HEK293T (cell line): ENCODE measurements at regions not wholly inside any gene's neighbourhood (a gene's known extent, or its start where the extent isn't known, plus 50 kb on each side); places are given as distances from the start of the nearest gene placed in this dataset.

Experiments
- CTCF ChIA-PET: fragments of 350-600 bp; formaldehyde crosslinking; extraction: SDS; loops from one replicate; lab custom pipeline; 2021; ENCODE audit warnings: antibody characterized with exemption, inconsistent platforms; lab: Yijun Ruan, JAX
- POLR2A ChIA-PET: fragments of 350-600 bp; formaldehyde crosslinking; extraction: SDS; loops from one replicate; lab custom pipeline; 2020; ENCODE audit warnings: antibody characterized with exemption, inconsistent platforms; lab: Yijun Ruan, JAX
- DNase-seq: peaks from one replicate; pipeline ENCODE4 v3.0.0; 2012; ENCODE audit warnings: mixed read lengths; ENCODE audit errors: extremely low spot score
- ARNT ChIP-seq: fragments of 450-650 bp; IDR thresholded peaks from 2 replicates; pipeline ENCODE4 v1.6.1; 2017; ENCODE audit warnings: mild to moderate bottlenecking
- BHLHE40 ChIP-seq: fragments of 450-650 bp; IDR thresholded peaks from 2 replicates; pipeline ENCODE4 v1.6.1; 2016; ENCODE audit warnings: mild to moderate bottlenecking, moderate library complexity, borderline replicate concordance
- CTBP1 ChIP-seq: fragments of 450-650 bp; IDR thresholded peaks from 2 replicates; pipeline ENCODE4 v1.6.1; 2016; ENCODE audit warnings: borderline replicate concordance
- ELF4 ChIP-seq: fragments of 450-650 bp; IDR thresholded peaks from 2 replicates; pipeline ENCODE4 v1.6.1; 2017; ENCODE audit warnings: antibody characterized with exemption
- FOXA1 ChIP-seq: fragments of 450-650 bp; IDR thresholded peaks from 2 replicates; pipeline ENCODE4 v1.6.1; 2016; ENCODE audit warnings: mild to moderate bottlenecking
- FOXK2 ChIP-seq: fragments of 450-650 bp; IDR thresholded peaks from 2 replicates; pipeline ENCODE4 v1.6.1; 2016; ENCODE audit warnings: mild to moderate bottlenecking
- FOXM1 ChIP-seq: fragments of 450-650 bp; IDR thresholded peaks from 2 replicates; pipeline ENCODE4 v1.6.1; 2017; ENCODE audit warnings: mild to moderate bottlenecking, borderline replicate concordance
- HDGF ChIP-seq: fragments of 450-650 bp; IDR thresholded peaks from 2 replicates; pipeline ENCODE4 v1.6.1; 2017; ENCODE audit warnings: antibody characterized with exemption, borderline replicate concordance
- L3MBTL2 ChIP-seq: fragments of 450-650 bp; conservative IDR thresholded peaks from 2 replicates; pipeline ENCODE4 v1.6.1; 2016; ENCODE audit warnings: mild to moderate bottlenecking
- LEF1 ChIP-seq: fragments of 450-650 bp; IDR thresholded peaks from 2 replicates; pipeline ENCODE4 v1.6.1; 2017; ENCODE audit warnings: mild to moderate bottlenecking, borderline replicate concordance
- NFRKB ChIP-seq: fragments of 450-650 bp; IDR thresholded peaks from 2 replicates; pipeline ENCODE4 v1.6.1; 2016; ENCODE audit warnings: mild to moderate bottlenecking, moderate library complexity
- PKNOX1 ChIP-seq: fragments of 450-650 bp; IDR thresholded peaks from 2 replicates; pipeline ENCODE4 v1.6.1; 2016
- SP1 ChIP-seq: fragments of 450-650 bp; IDR thresholded peaks from 2 replicates; pipeline ENCODE4 v1.6.1; 2017
- SUZ12 ChIP-seq: fragments of 450-650 bp; IDR thresholded peaks from 2 replicates; pipeline ENCODE4 v1.6.1; 2016; ENCODE audit warnings: mild to moderate bottlenecking
- TARDBP ChIP-seq: fragments of 450-650 bp; IDR thresholded peaks from 2 replicates; pipeline ENCODE4 v1.6.1; 2016
- ZNF384 ChIP-seq: fragments of 450-650 bp; IDR thresholded peaks from 2 replicates; pipeline ENCODE4 v1.6.1; 2016

DNA sequence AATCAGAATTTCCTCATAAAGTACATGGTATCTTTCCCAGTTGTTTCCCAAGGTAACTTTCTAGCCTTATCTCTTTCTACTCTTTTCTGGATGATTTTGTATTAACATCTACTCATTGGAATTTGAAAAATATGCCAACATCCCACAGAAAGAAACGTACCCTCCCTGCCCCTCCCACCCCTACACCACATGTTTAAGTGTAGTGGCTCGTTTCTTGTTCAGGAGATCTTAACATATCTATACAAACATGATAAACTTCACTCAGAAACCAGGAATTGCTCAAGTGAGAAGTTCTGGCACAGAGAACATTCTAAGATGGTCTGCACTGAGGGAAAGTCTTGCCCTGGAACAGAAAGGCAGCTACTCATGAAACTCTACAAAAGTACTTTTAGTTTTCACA, 404.7 kb downstream of the SOX2 start:
- POLR2A ChIA-PET = no interaction called here
- TF ChIP-seq FOXA1 (no peak), PKNOX1 (no peak), L3MBTL2 (no peak), ARNT (no peak), BHLHE40 (no peak), ELF4 (no peak), SP1 (no peak), HDGF (no peak), TARDBP (no peak), LEF1 (no peak), SUZ12 (no peak), ZNF384 (no peak)
- CTCF ChIA-PET = no interaction called here
- no peak for DNase-seq

GRCh38 chr3:182117131-182117530, 405.4 kb downstream of the SOX2 start:
- DNase-seq = no peak
- POLR2A ChIA-PET = no interaction called here
- TF ChIP-seq CTBP1 = no peak
- no peak for TF ChIP-seq HDGF
- no peak for TF ChIP-seq PKNOX1
- no peak for TF ChIP-seq L3MBTL2
- TF ChIP-seq TARDBP = no peak
- TF ChIP-seq ZNF384 = no peak
- TF ChIP-seq FOXK2 = no peak
- no peak for TF ChIP-seq ELF4
- TF ChIP-seq LEF1 = no peak
- TF ChIP-seq ARNT = no peak
- no peak for TF ChIP-seq SP1
- no peak for TF ChIP-seq FOXA1
- no peak for TF ChIP-seq FOXM1
- TF ChIP-seq NFRKB = no peak
- TF ChIP-seq BHLHE40 = no peak
- CTCF ChIA-PET = no interaction called here

DNA sequence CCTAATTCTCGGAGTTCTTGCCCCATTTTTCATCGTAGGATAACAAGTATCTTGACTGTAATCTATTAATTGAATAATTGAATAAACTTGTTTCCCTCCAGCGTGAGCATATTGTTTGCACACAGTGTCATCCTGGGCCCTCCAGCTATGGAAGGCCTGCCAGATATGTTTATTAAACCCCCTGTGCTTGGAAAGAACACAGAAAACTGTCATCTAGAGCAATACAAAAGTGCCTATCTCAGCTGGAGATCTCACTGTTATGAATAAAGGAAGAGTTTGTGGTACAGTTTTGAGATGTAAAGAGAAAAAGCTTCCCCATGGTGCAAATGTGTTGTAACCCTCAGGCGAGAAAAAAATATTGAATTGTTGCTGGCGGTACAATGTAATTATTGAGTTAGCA, 405.9 kb downstream of the SOX2 start:
- TF ChIP-seq ARNT (no peak), L3MBTL2 (no peak)
- ChIA-PET CTCF (interaction anchor here (0.5 kb wide), 1 partner anchor 1086 kb away, joined by 3 read pairs; no protein-coding TSS in a partner anchor), POLR2A (no interaction called here)
- DNase-seq = no peak

- DNase-seq = no peak
- TF ChIP-seq FOXA1 (no peak), ELF4 (no peak), SUZ12 (no peak), SP1 (no peak), FOXK2 (no peak), HDGF (no peak), FOXM1 (no peak), BHLHE40 (no peak), PKNOX1 (no peak), NFRKB (no peak), LEF1 (no peak), ARNT (no peak), ZNF384 (no peak), L3MBTL2 (no peak), TARDBP (no peak), CTBP1 (no peak)
- CTCF ChIA-PET = interaction anchor here (0.5 kb wide), 1 partner anchor 1085 kb away, joined by 3 read pairs; no protein-coding TSS in a partner anchor
Measured at GRCh38 chr3:182118066-182118465, 406.3 kb downstream of the SOX2 start.

GRCh38 chr3:182121401-182121800, 409.7 kb downstream of the SOX2 start:
- no peak for DNase-seq
- ChIA-PET CTCF (no interaction called here), POLR2A (no interaction called here)
- TF ChIP-seq NFRKB = no peak
- TF ChIP-seq SP1 = no peak
- no peak for TF ChIP-seq BHLHE40
- TF ChIP-seq FOXM1 = no peak
- TF ChIP-seq ELF4 = no peak
- no peak for TF ChIP-seq ZNF384
- TF ChIP-seq FOXK2 = no peak

More at GRCh38 chr3:182118066-182118465, 406.3 kb downstream of the SOX2 start:
- POLR2A ChIA-PET = no interaction called here

DNA sequence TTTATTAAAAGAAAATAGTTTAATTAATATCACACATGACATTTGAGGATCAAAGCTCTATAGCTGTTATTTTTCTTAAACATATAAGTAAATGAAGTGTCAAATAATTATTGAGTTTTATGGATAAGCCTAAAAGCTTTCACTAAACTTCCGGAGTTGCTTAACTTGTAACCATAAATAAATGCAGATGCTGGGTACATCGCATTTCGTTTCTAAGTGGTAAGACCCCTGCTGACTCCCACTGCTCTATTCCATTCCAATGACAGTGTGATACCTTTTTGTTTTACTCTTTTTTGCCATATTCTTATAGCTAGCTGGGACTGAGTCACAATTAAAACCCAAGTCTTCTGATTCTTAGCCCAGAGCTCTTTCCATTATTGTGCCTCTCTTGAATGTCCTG, 411.1 kb downstream of the SOX2 start:
- no peak for DNase-seq
- no peak for TF ChIP-seq ARNT
- no peak for TF ChIP-seq CTBP1
- TF ChIP-seq BHLHE40 = no peak
- no peak for TF ChIP-seq PKNOX1
- TF ChIP-seq SUZ12 = no peak
- TF ChIP-seq SP1 = no peak
- no peak for TF ChIP-seq ELF4
- TF ChIP-seq FOXM1 = no peak
- no peak for TF ChIP-seq TARDBP
- TF ChIP-seq HDGF = no peak
- TF ChIP-seq FOXK2 = no peak
- TF ChIP-seq LEF1 = no peak
- no peak for TF ChIP-seq ZNF384
- TF ChIP-seq L3MBTL2 = no peak
- TF ChIP-seq NFRKB = no peak
- ChIA-PET POLR2A (no interaction called here), CTCF (no interaction called here)
